Islet of Langerhans (tissue), 1 donor: ENCODE measurements at regions not wholly inside any gene's neighbourhood (a gene's known extent, or its start where the extent isn't known, plus 50 kb on each side); places are given as distances from the start of the nearest gene placed in this dataset.
A peak's percentile ranks its signal among the peaks of the same experiment; 100 is the strongest.

Experiments used
- FAIRE-seq: peaks from one replicate; lab custom pipeline; 2011; peaks lifted over from hg19 to GRCh38; lab: Jason Lieb, UNC

DNA sequence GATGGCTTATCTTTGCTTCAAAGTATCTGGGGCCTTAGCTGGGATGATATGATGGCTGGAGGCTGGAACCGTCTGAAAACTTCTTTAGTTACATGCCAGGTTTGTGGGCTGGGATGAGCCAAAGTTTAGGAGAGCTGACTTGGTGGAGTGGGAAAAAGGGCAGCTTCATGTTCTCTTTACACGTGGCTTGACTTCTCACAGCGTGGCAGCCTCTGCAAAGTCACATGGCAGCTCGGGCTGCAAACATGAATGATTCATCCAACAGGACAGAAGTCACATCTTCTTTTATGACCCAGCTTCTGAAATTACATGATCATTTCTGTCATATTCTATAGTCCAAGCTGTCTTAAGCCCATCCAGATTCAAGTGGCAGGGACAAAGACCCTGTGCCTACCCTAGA, 176.0 kb downstream of the OLFM4 start:
- no peak for FAIRE-seq

DNA sequence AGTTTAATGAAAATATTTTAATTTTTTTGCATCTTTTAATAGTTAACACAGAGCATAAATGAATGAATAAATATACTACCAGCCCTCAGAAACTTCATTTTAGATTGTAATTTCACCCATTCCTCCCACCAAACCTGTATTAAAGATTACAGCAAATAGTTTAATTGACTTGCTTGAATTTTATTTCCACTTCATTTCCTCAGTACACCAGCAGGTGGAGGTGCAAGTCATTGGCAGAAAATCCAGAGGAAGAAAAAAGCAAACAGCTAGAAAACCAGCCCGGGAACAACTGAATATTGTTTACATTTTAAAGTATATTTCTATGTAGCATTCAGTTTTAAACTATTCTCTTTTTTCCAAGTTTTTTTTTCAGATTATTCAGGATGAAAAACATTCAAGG, 177.8 kb downstream of the OLFM4 start:
- peak; percentile 21 for FAIRE-seq

DNA sequence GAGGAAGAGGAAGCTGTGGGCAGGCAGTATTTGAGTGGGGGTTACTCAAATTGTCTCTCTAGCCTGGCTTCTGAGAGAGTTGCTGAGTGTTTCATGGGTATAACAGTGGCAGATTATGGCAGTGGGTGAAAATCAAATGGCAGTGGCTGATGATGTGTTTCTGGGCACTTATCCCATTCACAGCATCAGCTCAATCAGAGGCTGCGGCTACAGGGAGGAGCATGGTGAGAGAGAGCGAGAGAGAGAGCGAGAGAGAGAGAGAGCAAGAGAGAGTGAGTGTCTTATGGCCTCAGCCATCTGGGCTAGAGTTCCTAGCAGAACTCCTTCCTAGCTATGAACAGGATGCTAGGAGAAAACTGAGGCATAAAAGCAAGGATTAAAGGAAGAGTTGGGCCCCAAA, 178.9 kb downstream of the OLFM4 start:
- no peak for FAIRE-seq

DNA sequence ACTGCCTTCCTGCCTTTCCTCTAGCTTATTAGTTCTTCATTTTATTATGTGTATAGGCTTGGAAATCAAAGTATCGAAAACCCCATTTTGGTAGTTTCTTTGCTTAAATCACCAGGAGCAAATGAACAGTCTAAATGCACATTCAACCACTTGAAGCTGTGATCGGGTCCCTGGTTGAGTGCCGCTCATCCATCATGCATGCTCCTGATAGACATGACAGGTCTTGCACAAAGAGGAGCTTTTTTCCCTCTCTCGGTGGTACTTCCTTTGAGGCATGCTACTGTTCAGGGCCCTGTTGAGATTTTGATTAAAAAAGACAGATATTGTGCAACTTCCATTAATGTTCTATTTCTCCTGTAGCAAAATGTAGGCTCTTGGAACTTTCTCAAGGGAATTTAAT, 185.8 kb downstream of the OLFM4 start:
- no peak for FAIRE-seq

DNA sequence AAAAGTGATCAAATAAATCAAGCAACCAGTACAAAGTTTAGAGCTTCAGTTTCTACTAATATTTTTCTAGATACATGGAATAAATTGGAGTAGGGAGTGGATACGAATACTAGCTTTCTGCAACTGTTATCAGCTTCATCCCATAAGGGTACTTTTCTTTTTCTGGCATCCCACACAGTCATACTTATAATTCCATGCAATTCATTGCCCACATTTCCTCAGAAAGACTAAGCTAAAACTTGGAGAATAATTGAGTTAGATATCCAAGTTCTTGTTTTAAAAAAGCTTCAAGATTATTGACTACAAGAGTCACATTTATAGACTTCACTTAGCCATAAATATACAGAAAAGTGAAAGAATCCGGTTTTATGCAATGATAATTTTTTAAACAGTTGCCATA, 186.9 kb downstream of the OLFM4 start:
- peak; percentile 5 for FAIRE-seq

DNA sequence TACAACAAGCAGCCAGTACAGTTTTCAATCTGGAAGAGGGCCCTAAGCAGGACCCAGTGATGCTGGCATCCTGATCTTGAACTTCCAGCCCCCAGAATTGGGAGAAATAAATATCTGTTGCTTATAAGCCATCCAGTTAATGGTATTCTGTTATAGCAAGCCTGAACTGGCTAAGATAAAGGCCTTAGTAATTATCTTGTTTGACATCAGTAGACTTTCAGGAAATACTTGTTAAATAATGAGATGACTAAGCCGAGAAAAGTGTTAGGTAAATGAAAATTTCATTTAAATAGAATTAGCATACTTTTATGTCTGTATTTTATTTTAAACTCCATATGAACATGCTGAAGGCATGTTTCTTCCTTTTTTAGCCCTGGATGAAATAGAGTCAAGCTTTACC, 188.2 kb downstream of the OLFM4 start:
- FAIRE-seq = no peak

DNA sequence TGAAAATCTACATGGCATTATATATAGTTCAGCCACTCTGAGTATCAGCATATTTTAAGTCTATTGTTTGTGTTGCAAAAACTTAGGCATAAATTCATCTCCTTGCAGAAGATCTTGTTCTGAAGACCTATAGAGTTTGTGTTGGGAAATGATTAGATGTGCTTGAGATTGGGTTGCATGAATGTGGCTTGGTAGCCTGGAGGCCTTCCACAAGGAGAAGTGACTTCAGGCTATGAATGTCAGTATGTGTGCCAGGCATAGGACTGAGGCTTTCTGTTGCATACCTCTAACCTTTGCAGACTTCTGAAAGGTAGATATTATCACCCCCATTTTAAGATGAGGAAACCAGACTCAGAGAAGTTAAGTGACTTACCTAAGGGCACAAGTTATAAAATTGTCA, 188.6 kb downstream of the OLFM4 start:
- FAIRE-seq = no peak

DNA sequence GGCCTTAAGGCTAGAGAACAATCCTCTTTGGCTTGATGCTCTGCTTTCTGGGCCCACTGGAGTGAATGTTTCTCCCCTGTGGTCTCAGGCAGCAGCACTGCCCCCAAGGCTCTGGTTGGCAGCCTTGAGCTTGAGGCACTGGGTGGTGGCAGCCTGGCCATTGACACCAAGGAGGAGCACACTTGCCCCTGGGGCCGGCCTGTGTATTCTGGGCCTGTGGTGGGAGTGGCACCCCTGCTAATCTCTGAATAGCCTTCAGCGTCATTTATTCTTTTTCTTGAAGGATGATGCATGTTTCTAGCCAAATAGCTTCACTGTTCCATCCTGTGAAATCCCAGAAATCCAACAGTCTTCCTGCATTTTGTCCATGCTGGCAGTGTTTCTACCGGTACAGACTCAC, 191.4 kb downstream of the OLFM4 start:
- FAIRE-seq = no peak

DNA sequence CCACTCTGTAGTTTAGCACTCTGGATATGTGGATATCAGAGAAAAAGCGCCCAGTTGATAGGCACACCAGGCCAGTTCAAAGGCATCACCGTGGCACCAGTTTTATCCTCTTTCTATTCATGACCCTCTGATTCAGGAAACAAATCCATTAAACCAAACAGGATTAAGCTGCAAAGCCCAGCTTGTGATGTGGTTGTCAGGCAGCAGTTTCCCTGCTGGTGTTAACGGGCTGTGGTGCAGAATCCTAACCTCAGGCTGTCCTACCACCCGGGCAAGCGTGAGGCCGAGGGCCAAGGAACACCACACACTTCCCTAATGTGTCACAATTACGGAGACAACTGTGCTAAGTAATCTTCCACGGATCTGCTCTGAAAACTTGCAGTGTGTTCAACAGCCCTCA, 209.1 kb downstream of the OLFM4 start:
- no peak for FAIRE-seq

DNA sequence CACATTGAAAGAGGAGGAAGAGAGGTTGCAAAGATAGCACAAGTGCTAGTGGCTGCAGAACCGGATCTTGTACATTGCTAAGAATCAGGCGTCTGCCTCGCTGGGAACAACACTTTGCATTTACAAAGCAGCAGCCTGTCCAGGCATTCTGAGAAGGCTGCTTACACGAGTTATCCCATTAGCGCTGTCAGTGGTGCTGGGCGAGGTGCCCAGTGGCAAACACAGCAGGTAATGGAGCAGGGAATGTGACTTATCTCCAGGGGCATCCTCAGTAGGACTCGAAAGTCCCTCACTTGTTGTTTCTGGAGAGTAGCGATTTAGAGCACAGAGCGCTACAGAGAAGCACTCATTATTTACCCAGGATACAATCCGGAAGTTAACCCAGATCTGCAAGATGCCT, 209.6 kb downstream of the OLFM4 start:
- no peak for FAIRE-seq

DNA sequence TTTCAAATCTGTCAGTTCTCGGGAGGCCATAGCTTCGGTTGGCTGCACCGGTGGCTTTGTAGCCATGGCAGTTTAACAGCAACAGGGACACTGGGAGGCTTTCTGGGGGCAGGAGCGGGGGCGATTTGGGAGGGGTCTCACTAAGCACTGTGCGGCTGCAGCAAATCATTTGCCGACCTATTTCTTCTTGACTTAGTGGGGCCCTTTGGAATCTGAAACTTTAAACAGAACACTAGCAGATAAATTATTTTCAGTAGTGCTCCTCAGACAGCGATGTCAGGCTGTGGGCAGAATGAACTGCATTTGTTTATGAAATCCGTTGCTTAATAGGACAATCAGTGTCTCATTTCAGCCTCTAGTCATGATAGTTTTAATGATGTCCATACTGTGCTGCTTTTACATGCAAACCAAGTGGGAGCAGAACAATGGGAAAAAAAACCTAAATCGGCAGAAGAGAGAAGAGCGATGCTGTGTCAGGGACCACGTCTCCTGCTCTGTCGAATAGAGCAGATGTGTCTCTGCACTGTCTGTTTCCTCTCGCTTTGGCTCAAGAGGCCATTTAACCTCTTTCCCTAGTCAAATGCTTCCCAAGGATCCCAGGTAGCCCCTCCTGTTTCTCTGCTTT, 211.9 kb downstream of the OLFM4 start:
- FAIRE-seq = no peak

DNA sequence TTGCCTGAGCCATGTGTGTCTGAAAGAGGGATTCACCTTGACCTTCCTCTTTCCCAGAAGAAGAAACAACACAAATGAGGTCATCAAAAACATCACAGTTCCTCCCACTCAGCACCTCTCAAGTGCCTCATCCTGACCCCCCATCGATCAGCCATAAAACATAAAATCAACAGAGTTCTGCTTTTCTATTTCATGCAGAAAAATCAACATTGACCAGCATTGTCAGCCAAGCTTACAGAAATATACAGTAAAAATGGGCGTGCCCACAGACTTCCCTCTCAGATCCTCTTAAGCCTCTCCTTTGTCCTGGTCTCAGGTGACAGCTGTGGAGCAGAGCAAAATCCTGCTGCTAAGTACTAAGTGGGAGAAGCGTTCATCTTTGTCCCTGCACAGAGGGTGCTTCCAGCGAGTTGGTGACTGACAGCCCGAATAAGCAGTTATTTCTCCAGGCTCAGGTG, 213.3 kb downstream of the OLFM4 start:
- FAIRE-seq = no peak

DNA sequence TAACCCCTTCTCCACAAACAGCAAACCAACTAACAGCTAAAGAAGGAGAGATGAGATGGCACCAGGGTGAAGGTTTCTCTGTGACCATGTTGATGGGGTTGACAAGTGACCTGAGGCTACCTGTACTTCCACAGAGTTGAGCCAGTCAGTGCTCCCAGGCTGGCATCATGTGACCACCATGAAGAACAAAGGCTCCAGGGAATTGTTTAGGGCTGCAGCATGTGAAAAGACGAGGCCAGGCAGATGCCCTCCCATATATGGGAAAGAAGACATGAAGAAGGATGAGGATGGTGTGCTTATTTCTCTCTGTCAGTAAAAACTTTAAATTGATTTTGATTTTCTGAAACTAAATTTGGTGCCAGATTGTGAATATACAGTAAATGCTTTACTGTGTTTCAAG, 220.6 kb downstream of the OLFM4 start:
- FAIRE-seq = no peak

DNA sequence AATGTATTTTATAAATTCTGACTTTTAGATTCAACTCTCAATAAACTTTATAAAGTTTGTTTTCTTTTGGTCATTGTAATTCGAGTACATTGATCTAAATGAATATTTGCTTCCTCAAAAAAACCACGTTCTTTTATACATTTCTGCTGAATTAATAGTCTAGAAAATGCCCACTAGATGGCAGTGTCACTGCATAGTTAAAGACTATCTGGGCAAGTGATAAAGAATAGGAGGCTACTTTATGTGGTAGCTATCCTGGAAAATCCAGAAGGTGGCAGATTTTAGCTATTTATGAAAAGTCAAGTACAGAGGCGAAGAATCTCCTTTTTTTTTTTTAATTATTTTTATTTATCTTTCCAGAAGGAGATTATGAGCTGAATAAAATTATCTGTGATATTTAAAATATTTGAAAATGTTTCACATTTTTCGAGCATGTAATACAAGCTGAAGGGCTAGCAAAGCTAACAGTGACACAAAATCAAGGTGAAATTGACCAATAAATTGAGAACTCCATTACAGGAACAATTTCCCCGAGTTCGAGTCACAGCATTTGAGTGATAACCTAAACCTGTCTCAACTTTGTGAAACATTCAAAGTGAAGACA, 221.8 kb downstream of the OLFM4 start:
- peak; percentile 100 for FAIRE-seq

DNA sequence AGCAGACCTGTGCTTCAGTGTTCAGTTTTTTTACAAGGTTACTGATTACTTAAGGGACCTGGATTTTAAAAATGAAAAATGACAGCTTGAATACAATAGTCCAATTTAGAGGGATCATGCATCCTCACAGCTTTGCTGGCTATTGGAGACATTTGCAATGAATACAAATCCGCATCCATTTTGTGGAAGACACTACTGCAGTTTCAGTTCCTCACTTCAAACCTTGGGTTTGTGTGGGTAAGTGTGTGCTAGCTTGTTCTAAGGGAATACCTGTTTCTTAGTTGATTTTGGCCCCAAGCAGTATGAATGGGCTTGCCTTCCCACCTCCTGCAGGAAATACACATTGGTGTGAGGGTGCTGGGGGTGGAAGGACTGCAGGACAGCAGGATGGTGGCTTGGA, 222.4 kb downstream of the OLFM4 start:
- FAIRE-seq = no peak

DNA sequence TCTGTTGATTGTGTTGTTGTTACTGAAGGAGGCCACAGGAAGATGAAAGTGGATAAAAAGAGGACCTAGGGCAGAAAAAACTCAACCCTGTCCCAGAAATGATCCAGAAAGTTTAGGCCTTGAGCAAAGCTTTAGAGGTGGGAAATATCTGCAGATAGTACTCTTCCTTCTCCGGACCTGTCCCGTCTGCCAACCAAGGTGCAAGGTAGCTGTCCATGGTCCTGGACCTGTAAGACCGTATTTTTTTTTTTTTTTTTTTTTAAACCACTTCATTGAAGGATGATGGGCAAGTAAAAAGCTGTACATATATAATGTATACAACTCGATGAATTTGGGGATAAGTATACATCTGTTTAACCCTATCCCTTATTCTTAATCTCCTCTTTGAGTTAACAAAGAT, 225.9 kb downstream of the OLFM4 start:
- FAIRE-seq = no peak

DNA sequence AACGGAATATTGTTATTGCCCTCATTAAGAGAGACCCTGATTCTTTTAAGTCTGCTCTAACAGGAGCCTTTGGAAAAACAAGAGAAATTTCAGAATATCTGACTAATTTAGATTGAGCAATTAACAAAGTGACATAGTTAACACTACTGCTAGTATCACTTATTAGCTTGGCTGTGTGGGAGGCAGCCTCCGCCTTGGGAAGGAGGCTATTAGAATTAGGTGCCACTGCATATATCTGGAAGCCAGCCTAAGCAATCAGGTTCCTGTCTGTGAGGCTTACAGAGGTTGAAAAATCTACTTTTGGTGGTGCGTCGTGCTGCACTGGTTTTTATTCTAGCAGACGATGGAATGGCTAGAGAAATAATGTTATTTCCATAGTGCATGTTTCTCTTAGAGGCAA, 227.2 kb downstream of the OLFM4 start:
- no peak for FAIRE-seq

DNA sequence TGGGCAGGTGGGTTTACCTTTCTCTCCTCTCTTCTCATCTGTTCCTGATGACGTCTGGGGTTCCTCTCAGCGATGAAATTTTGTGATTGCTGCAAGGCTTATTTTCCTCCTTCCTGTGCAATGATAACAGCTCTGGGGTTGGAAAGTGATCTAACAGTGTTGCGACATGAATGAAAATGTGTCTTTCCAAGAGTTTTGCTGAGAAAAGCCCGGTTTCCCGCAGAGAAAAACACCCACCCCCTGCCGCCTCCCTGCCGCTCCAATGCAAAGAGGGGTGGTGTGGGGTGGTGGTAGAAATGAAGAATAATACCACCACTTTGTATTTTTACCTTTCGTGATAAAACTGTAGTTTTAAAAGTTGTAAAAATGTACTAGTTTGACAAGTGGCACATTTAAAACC, 232.0 kb downstream of the OLFM4 start:
- FAIRE-seq = no peak

DNA sequence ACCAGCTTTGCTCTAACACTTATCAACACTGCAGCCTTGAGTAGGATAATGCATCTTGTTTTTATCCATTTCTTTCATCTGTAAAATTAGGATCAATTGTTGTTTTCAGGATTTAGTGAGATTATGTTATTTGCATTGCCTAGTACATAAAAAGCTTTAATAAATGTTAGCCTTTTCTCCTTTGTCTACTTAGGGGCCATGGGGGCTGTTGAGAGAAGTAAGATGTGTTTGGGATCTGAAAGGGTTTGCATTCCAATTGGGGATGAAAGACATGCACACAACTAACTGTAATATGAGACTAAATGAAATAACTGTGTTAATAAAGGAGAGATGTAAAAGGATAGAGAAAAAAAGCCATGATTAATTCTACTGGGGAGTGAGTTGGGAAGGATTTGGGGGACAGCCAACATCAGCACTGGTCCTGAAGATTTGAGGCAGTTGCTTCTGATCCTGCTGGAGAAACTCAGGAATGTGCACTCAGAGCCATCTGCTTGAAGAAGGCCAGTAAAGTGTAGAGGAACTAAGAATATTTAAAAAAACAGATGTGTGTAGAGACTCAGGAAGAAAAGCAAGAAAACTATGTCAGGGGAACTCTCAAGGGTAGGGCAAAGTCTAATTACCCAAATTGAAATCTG, 236.3 kb downstream of the OLFM4 start:
- no peak for FAIRE-seq

DNA sequence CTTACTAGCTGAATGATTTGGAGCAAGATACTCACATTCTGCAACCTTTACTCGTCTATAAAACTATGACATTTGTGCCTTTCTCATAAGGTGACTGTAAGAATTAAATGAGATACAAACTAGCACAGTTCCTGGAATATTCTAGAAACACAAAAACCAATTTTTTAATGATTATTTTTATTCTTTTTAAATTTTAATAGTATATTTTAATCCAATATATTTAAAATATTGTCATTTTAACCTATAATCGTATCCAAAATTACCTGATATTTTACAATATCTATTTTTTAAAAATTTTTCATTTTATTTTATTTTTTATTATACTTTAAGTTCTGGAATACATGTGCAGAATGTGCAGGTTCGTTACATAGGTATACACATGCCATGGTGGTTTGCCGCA, 238.1 kb downstream of the OLFM4 start:
- FAIRE-seq = no peak

DNA sequence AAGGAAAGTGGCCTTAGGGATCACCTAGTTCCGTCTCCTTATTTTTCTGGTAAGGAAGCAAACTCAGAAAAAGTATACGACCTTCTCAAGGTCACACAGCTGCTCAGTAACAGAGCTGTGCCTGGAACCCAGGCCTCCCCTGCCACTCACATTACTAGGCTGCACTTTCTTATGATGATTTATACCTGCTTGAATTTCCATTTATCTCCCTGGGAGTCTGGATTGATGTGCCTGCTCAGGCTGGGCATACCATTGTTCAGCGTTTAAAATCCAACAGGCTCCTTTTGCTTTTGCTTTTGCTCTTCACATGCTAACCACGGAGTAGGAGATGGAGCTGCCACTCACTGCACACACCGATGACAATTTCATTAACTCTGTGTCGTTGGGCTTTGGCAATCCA, 241.0 kb downstream of the OLFM4 start:
- FAIRE-seq = no peak

DNA sequence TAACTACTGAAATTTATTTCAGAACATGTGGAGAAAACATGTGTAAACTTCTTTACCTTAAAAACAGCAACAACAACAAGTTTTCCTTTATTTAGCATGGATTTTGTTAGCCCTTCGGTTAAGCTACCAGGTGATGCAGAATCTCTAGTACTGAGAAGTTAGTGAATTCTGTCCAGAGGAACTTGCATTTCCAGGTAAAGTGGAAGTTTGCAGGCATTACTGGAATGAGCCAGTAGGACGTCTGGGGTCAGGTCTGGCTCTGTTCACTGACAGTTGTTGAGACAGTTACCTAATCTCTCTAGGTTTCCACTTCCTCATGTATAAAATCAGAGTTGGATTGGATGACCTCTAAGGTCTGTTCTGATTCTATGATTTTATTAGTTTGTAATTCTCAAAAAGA, 244.3 kb downstream of the OLFM4 start:
- no peak for FAIRE-seq

DNA sequence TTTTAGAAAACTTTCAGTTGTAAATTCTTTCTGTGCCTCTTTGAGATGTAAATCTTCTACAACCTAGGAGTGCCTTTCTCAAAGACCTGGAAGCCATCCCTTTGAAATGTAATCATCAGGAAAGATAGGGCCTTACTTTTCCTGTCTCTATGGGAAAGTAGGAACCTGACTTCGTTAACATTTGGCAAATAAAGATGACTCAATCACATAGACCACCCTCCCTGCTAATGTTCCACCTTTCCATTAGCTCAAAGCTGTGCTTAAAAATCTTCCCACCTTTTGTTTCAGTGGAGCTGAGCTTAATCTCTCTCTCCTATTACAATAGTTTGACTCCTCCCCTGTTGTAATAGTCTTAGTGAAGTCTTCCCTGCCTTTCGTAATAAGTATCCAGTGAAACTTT, 247.7 kb downstream of the OLFM4 start:
- FAIRE-seq = no peak

DNA sequence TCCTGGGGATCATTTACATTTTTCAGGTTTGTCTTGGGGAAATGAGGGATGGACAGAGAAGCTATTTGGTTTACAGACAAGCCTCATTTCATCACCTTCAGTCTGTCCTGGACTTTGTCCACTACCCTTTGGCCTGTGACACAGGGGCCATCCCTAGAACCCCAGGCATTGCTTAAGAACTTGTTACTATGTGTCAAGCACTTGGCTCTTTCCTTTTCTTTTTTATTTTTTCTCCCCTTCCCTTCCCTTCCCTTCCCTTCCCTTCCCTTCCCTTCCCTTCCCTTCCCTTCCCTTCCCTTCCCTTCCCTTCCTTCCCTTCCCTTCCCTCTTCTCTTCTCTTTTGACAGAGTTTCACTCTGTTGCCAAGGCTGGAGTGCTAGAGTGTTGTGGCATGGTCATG, 253.1 kb downstream of the OLFM4 start:
- no peak for FAIRE-seq
